HG02759 (cell line): ENCODE measurements at regions not wholly inside any gene's neighbourhood (a gene's known extent, or its start where the extent isn't known, plus 50 kb on each side); places are given as distances from the start of the nearest gene placed in this dataset.
"Not testable (repeated sequence)": the region's sequence is repeated elsewhere in the genome, so short reads cannot be mapped to it uniquely, and the experiment has no call there.

Experiments used
- ATAC-seq: cut with Tn5 transposase; IDR thresholded peaks from one replicate; pipeline ENCODE4 v1.9.1; 2021; ENCODE audit warnings: mild to moderate bottlenecking, moderate library complexity; ENCODE audit not compliant: unreplicated experiment

DNA sequence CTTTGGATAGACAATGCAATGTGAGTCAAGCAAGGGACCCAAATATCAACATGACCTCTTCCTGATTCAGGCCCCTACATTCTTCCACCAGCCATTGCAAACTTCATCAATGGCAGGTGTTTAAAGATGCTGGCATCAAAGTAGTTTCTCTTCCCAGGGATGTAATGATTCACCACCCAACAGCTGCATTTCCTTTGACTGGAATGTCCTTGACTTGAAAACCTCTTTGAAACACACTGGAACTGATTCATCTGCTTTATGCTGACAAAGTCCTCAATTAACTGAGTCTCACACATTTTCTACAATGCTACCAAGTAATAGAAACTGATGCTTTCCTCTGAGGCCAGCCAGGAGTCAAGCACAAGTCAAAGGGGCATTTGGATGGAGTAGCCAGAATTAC is 385.5 kb downstream of the GBE1 start:
- no peak for ATAC-seq

DNA sequence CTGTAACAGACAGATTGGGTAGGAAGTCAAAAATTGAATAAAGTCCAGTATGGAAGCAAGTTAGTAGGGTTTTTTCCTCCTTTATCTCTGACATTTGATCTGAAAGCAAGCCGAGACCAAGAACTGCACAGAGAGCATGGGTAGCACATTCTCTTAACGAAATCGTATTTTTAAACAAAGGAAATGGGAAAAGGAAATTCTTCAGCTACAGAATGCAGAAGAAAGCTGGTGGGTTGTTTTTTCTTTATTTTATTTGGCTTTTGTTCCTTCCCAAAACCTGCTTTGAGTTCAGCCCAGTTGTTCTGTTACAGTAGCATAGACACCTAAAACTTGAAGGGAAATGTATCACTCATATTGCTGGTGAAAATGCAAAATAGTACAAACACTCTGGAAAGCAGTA is 397.0 kb downstream of the GBE1 start:
- no peak for ATAC-seq

DNA sequence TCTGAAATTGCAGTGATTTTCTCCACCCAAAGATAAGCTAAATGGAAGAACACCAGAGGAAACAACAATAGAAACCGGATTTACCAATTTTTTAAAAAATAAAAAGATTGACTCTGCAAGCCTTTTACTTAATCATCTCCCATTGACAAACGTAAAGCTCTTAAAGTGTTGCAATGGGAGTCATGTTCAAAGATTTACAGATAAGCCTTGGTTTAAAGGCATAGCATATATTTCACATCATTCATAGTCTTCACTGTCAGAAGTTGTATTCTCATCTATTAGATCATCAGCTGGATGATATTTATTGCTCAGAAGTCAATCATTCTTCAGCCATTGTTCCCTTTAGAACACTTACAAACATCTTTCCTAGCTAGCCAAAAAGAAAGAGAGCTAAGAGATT is 397.6 kb downstream of the GBE1 start:
- ATAC-seq, result no peak

DNA sequence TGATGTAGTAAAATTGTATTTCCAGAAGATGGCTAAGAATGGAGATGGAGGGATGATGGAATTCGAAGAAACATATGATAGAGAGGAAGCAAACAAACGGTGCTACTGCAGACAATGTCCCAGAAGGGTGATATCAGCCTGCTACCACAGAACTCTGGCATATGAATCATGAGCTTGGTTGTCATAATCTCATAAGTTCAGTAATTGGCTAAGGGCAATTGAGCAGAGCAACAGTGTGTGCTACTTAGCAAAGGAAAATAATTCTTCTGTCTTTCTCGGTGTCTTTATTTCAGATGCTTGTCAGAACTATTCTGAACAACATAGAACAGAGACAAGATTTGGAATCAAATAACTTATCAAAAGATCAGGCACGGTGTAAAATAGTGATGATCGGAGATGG is 407.3 kb downstream of the GBE1 start:
- no peak for ATAC-seq

DNA sequence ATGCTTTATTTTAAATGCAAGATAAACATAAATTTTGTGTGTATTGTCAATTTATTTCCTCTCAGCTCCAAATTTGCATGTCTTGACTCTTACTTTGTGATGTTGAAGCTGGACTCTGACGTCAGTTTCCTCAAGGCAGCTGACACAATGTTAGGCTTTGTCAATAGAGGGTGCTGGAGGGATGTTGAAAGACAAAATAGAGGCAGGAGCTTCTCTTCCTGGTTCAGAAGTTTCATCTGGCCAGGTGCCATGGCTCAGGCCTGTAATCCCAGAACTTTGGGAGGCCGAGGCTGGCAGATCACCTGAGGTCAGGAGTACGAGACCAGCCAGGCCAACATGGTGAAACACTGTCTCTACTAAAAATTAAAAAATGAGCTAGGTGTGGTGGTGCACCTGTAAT is 408.6 kb downstream of the GBE1 start:
- peak; percentile 63 for ATAC-seq

DNA sequence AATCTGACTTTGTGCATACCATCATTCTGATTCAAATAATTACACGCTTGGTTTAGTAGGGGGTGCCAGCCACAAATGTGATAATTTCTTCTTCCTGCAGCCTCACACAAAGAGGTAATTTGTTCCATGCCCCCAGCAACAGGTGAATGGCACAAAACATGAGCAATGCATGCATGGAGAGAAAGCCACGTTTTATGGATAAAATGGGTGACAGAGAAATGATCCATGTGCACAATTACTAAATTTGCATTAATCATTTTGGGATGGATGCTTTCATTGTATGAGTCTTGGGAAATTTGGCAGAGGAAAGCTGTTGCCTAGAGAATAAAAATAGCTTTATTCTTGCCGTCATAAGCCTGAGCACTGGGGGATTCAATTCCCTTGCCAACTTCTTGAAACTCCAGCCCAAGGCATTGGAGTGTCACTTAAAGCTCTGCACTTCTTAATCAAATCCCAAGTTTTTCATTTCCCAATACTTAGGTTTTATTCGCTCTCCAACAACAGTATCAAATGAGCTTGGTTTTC is 411.6 kb downstream of the GBE1 start:
- ATAC-seq, result no peak

DNA sequence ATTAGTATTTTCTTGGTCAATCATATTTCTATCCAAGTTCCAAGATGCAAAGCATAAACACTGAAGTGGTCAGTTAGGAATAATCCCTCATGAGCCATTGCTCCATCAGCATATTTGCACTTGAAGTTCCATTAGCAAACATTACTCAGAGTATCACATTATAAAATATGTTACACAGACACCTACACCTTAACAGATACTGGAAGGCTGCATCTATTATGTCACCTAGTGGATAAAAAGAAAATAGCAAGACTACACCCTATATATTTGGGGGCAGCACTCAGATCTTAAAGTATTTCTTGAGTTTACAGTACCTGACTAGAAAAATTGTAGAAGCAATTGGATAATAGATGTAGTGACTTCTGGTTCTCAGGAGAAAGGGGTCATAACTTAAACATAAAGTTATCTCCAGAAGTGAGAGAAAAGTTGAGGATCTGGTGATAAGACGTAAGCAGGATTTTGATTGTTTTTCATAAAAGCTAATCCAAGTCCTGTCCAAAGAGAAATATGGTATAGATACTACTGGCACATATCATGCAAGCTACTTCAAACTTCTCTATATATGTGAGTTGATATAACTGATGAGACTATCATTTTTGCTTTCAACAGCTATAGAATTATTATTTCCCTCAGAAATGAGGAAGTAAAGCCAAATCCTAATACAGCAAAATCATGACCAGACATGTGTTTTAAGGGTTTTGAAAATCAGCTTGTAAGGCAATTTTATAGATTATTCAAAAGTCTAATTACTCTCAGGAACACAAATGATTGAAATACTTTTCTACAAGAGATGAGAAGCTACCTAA is 422.2 kb downstream of the GBE1 start:
- peak; percentile 93 for ATAC-seq

DNA sequence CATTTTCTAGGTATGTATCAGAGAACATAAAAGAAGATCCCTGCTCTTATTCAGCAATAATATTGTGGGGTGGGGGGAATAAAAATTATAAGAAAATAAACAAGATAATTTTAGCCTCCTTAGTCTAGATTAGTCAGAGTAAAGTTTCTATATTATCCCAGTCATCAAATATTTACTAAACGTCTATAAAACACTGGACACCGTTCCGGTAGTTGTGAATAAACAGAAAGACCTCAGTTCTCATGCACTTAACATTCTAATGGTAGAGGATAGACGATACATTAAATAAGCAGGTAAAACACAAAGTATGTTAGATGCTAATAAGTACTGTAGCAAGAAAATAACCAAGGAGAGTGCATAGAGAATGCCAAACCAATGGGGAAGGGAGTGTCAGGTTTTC is 425.0 kb downstream of the GBE1 start:
- no peak for ATAC-seq

DNA sequence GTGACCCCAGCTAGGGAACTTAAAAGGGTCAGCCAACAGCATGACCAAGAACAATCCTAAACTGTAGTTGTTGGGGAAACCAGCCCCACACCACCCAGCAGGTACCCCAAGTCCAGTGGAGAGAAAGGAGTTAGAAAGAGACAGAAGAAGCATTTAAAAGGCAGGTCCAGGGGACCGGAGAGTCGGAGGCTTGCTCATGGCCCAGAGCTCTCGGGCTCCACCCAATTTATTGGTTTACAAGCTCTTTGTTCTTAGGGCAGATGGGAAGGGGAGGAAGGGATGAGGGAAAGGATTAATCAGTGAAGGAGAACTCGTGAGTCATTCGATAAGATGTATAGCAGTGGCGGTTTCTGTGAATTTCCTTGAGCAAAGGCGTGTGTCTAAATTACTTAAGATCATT is 431.6 kb downstream of the GBE1 start:
- ATAC-seq, result not testable (repeated sequence)

DNA sequence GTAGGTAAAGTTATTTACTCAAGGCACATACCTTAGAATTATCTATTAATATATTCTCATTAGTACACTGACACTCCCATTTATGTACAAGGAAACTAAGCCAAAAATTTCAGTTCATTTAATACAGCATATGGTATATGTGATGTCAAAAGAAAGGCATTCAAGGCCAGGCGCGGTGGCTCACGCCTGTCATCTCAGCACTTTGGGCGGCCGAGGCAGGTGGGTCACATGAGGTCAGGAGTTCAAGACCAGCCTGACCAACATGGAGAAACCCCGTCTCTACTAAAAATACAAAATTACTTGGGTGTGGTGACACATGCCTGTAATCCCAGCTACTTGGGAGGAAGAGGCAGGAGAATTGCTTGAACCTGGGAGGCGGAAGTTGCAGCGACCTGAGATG is 435.2 kb downstream of the GBE1 start:
- ATAC-seq, result no peak

DNA sequence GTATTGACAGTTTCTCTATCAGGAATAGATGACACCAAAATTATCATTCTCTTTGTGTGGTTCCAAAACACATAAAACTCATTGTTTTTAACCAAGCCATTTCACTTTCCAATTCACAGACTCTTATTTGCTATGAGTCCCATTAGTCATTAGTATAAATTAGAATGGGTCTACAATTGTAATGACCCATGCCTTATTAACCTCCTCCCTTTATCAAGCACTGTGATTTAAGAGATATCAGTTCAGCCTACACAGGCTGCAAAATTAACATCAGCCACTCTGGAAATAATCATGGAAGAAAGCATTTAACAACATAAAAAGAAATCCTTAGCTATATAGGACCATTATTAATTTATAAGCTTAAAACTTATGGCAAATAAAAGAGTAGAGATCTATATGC is 440.6 kb downstream of the GBE1 start:
- no peak for ATAC-seq

DNA sequence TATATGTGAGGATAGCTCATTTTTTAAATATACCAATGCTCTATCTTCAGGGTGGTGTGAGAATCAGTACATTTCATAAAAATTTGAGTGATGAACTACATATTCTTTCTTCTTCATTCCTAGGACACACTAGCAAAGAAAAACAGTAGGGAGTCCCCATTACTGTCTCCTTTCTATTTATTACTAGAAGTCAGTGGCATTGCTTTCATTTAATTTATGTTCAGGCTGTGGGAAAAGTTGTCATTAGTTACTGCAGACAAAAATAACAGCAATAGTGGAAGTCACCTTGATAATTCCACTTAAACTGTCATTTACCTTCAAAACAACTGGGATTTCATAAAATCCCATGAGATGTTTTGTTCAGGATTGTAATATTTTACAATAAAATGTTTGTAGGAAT is 446.4 kb downstream of the GBE1 start:
- ATAC-seq, result no peak

DNA sequence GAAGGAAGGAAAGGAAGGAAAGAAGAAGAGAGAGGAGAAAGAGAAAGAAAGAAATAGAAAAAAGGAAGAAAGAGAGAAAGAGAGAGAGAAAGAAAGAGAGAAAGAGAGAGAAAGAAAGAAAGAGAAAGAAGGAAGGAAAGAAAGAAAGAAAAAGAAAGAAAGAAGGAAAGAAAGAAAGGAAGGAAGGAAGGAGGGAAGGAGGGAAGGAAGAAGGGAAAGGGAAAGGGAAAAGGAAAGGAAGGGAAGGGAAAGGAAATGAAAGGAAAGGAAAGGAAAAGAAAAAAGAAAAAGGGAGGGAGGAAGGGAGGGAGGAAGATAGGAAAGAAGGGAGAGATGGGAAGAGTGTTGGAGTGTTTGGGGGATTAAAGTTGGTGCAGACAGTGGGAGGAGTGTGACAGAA is 450.1 kb downstream of the GBE1 start:
- ATAC-seq, result no peak

DNA sequence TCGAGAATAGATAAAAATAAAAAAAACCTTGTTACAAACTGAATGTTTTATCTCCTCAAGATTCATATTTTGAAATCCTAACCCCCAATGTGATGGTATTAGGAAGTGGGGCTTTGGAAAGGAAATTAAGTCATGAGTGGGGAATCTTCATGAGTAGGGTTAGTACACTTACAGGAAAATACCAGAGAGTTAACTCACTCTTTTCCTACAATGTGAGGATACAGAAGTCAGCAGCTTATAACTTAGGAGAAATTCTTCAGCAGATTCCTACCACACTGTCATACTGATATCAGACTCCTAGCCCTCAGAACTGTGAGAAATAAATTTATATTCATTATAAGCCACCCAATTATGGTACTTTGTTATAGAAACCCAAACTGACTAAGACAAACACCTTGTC is 453.1 kb downstream of the GBE1 start:
- ATAC-seq, result no peak

DNA sequence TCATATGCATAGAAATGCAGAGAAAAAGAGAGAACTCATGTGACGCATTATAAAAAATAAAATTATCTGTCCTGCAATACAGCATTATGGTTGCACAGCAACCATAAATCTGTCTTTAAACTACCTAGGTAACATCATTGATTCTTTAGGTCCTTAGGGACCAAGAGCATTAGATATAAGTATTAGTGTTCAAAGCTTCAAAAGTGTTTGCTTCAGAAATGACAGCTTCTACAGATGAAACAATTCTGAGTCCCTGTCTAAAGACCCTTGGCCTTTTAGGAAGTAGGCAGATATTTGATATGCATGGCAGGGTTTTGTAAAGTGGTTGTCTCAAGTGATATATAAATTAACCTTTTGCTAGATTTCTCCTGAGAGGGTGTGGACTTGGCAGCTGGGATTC is 454.2 kb downstream of the GBE1 start:
- ATAC-seq, result no peak

DNA sequence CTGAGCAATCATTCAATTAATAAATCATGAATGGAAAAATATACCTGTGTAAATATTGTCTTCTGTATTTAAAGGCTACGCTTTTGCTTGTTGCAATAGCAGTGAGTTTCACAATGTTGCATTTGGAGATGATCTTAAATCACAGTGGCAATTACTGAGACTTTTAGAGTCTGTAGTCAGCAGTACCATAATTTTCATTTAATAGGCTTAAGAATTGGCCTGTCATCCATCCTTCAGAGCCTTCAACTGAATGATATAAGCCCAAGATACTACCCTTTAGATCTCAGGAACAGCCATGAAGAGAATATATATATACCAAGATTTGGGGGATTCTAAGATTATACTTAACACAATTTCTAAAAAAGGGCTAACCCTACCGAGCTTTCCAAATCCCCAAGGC is 458.1 kb downstream of the GBE1 start:
- no peak for ATAC-seq

DNA sequence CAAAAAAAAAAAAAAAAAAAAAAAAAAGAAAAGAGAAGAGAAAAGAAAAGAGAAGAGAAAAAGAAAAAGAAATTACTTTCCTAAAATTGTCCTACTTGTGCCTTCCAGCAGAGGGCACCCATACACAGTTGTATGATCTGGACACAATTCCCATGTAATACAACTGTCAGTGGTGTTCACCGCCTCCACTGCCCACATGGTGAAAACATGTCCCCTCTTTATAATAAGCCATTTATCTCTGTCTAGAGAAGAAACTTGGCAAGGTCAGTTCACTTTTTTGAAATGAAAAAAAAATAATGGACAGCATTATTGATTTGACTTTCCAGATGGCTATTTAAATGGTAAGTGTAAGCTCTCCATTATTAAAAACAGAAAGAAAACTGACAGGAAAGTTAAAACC is 459.4 kb downstream of the GBE1 start:
- peak; percentile 79 for ATAC-seq

DNA sequence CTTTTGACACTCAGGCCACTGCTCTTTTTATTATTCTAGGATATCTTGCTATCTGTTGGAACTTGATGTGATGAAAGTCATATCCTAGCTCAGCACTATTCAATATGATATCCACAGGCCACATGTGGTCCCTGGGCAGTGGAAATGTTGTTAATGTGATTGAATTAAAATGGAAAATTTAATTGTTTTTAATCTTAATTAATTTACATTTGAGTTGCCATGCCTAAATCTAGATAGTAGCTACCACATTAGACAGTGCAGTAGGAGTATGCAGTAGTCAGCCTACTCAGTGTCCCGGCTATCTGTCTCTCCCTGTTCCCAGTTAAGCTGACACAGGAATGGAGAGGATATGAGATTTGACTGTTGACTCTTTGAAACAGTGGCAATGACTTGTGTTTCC is 460.2 kb downstream of the GBE1 start:
- ATAC-seq, result no peak

DNA sequence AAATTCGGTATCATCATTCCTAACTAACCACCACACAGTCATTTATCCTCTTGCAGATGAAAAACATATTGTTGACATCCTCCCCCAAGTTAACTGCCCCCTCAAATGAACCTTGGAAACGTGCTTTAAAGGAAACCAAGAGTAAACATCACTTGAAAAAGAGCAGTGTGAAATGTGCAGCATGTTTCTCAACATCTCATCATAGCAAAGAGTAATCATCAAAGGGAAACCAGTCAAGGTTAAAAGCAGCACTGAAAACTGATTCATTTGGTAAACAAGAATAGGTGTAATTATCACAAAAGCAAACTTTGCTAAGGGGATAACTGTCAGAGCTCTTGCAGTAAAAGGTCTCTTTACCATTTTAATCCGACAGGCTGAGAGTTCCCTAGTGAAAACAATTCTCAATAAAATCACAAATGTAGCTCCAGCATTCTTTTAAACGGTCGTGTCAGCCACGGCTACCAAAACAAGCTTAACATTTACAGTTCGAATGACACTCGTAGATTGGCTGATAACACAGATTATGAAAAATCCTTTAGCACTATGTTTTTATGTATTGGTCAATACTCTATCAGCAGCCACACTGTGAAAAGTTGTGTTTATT is 461.0 kb downstream of the GBE1 start:
- no peak for ATAC-seq

DNA sequence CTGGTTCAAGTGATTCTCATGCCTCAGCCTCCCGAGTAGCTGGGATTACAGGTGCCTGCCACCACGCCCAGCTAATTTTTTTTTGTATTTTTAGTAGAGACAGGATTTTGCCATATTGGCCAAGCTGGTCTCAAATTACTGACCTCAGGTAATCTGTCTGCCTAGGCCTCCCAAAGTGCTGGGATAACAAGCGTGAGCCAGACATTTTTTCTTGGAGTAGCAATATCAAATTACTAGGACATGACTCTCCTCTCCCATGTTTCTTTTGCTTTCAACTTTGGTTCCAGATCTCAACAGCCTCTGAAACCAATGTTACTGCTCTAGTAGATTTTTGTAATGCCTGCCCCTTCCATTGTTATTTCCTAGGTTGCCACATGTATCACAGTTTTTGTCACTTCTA is 462.0 kb downstream of the GBE1 start:
- ATAC-seq, result no peak

DNA sequence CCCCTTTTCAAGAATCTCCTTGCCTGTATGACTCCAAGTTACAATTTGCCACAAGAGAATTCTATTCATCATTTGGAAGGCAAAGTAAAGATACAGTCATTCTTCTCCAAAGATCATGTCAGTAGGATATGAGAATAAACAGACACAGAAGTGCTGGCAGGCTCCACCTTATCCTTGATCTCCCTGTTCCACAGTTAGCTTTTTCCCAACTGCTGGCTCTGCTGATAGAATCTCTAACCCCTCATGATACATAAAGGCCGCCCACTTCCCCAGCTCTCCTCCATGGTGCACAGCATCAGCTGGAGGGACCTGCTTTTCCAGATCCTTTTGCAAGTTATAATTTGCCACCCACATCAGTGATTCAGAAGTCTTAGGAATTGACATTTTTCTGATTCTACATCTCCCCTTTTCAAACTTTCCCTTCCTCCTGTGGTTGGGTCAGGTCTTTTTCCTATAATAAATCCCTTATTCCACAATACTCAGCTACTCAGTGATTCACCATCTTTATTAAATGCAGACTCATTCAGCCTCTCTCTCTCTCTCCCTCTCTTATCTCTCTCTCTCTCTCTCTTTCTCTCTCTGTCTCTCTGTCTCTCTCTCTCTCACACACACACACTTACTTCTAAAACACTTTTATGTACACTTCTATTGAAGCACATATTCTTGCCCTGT is 465.4 kb downstream of the GBE1 start:
- ATAC-seq, result no peak

DNA sequence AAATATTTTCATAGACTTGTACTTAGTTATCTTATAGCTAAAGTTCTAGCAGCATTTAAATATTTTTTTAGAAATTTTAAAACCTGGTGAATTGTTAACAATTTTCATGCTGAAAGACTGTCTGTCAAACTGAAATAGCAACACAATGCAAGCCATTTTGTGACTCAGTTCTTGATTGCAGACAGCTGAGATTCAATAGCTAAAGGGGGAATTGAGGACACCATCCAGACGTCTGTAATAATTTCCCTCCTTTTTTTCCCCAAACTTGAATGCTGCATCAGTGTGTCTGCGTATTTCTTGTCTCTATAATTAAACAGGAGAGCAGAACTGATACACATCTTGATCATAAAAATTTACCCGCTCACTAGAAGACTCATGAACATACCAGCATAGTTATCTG is 468.3 kb downstream of the GBE1 start:
- ATAC-seq, result no peak
